GM19452 (cell line): ENCODE measurements at regions not wholly inside any gene's neighbourhood (a gene's known extent, or its start where the extent isn't known, plus 50 kb on each side); places are given as distances from the start of the nearest gene placed in this dataset.
"Not testable (repeated sequence)": the region's sequence is repeated elsewhere in the genome, so short reads cannot be mapped to it uniquely, and the experiment has no call there.

Source experiments
- ATAC-seq: cut with Tn5 transposase; IDR thresholded peaks from one replicate; pipeline ENCODE4 v1.9.1; 2021; ENCODE audit not compliant: unreplicated experiment

DNA sequence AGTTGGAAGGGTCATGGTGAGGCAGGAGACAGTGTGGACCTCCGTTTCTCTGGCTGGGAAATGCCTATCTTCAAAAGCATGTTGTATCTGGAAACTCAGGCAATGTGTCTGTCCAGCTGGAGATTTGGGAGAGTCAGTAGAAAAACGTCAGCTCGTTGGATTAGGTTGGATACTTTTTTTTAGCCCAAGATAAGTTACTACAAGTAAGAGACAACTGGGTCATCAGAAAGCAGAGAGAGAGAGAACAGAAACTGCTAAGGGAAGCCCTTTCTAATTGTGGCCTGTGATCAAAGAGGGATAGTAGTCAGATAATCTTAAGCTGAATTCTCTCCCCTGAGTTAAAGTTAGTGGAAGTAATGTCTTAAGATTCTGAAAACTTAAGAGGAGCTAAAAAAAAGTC is 78.9 kb upstream of the ZNF280D start:
- no peak for ATAC-seq

DNA sequence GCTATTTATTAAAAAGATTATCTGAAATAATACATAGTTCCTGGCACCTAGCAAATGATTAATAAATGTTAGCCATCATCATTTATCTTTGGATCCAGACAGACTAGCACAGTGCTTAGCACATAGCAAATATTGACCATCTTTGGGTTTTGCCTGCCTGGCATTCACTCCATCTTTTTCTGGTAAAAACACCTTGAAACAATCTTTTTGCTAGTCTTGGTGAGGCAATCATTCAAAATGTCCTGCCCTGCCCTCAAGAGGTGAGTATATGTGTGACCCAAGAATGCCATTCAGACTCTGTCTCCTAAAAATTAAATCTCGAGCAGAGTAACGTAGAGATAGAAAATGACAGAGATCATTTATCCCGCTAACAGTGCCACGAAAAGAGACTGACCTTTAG is 78.3 kb upstream of the ZNF280D start:
- ATAC-seq: no peak

DNA sequence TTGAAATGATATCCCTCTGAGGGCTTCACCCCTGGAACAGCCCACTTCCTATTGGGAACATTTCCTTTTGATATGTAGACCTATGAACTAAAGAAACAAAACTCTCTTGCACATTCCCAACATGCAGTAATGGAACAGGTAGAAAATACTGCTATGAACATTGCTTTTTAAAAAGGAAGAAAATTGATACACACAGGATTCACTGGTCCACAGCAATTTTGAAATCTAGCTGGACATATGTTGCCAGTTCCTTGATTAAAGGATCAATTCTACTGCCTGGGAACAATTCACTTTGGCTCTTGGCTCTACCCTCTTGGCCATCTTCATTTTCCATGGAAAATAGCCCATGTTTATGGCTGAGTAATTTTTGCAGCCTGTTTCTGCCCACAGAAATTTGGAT is 74.9 kb upstream of the ZNF280D start:
- no peak for ATAC-seq

DNA sequence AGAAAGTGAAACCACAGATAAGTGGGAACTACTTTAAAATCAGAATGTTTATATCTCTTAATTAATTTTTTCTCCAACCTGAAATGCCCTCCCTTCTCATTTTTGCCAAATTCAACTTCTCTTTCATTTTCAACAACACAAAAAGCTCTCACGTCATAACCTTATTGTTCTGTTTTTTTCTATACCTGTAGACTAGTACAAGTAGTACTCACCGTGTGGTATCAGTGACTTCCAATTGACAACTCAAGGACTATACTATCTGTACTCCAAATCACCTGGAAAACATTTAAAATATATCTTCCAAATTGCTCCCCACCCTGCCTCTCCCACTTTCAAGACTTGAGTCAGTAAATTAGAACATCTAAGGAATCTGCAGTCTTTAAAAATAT is 72.8 kb upstream of the ZNF280D start:
- ATAC-seq: no peak

DNA sequence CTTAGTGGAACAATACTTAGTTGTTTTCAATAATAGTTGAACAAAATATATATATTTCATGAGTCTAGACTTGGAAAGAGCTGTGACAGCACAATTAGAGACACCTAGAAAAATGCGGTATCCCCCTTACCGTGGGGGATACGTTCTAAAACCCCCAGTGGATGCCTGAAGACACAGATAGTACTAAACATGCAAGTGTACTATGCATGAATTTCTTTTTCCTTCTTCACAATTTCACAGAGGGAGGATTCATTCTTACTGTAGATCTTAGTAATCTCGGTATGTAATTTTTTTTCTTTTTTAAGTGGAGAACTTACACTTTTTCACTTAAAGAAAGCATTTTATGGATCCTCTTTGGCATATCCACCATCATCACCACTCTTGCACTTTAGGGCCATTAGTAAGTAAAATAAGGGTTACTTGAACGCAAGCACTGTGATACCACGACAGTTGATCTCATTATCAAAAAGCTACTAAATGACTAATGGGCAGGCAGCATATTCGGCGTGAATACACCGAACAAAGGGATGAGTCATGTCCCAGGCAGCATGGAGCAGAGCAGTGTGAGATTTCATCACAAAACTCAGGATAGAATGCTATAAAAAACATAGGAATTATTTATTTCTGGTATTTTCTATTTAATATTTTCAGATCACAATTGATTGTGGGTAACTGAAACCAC is 72.3 kb upstream of the ZNF280D start:
- ATAC-seq: no peak

DNA sequence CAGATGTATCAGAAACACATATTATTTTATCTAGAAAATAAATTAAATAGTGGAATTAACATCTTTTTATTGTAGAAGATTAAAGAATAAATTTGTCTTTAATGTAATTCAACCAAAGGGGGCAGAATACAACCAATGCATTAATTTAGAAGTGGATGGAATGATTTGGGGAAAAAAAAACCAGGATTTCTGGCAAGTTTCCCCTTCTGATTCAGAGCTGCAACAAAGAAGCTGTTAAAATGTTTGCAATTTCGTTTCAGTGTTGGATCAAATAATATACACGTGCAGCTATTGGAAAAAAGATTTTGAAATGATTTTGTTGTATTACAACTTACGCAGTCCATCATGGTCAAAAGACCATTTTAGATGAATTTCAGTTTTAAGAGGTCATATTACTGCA is 71.6 kb upstream of the ZNF280D start:
- ATAC-seq: no peak

DNA sequence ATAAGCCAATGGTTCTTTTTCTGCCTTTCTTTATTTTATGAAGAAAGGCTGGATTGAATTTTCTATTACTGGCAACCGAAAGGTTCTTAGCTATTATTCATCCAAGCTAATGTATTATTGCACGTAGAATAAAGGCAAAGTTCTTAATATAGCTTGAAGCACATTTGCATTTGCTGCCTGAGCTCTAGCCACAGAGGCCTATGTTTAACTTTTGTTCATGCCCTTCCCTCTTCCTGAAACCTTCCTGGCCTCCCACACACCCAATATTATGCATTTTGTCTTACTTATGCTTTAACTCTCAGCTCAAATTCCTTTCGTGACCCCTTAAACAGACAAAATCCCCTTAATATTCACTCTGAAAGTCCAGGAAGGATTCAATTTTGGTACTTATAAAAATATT is 71.0 kb upstream of the ZNF280D start:
- no peak for ATAC-seq

DNA sequence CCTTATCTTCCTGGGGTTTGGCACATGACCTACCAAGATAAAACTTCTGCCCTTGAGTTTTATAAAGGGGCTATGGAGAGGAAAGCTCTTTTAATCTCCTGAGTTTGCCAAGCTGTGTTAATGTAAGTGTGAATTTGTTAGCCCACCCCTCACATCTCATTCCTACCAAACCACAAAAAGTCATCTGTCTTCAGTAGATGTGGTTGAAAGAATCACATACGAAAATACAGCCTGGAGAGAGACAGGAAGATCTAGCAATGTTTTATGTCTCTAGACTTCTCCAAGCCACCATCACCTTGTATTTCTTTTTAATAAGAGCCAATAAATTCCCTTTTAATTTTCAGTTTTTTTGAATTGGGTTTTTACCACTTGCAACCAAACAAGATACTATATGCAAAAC is 68.9 kb upstream of the ZNF280D start:
- no peak for ATAC-seq

DNA sequence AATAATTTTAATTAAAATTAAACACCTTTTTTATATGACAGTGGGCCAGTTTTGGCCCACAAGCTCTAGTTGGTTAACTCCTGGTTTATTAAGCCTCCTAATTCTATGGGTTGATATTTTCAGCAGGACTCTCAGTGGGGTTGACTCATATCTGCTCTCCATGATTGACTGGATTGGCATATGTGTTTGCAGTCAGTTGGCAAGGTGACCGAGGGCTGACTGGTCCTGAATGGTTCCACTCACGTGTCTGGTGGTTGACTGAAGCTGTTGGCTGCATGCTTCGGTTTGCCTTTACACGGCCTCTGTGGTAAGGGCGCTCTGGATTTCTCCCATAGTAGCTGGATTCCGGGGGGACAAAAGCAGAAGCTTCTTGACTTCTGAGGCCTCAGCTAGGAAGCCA is 65.3 kb upstream of the ZNF280D start:
- ATAC-seq: no peak

DNA sequence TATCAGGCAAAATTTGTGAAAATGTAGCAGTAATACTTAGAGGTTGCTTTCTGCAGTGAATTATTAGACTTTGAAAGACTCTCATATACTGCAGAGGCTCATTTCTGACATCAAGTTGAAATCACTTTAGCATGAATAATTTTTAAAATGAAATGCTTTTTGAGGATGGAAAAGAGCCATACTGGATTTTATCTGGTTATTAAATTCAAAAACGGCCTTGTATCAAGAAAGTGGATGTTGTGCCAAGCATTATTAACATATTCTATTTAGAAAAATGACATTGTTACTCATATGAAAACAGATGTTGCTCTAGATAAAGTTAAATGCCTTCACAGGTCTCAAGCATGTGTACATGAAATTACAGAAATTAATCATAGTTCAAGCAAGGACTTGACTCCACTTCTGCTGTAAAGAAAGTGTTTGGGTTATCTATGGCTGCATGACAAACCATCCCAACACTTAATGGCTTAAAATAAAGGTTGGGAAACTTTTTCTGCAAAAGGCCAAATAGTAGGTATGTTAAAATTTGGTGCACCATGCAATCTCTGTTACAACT is 64.5 kb upstream of the ZNF280D start:
- no peak for ATAC-seq

DNA sequence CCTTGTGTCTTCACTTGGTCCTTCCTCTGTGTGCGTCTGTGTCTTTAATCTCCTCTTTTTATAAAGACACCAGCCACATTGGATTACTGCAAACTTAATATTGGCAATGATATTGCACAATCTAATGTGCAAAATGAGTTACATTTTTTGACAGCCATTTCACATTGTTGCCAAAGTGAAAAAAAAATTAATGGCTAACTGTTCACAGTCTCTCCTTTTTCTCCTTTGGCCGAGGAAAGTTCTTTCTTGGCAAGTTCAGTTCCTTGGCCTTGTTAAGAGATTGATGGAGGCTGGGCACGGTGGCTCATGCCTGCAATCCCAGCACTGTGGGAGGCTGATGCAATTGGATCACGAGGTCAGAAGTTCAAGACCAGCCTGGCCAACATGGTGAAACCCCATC is 62.2 kb upstream of the ZNF280D start:
- ATAC-seq: no peak

DNA sequence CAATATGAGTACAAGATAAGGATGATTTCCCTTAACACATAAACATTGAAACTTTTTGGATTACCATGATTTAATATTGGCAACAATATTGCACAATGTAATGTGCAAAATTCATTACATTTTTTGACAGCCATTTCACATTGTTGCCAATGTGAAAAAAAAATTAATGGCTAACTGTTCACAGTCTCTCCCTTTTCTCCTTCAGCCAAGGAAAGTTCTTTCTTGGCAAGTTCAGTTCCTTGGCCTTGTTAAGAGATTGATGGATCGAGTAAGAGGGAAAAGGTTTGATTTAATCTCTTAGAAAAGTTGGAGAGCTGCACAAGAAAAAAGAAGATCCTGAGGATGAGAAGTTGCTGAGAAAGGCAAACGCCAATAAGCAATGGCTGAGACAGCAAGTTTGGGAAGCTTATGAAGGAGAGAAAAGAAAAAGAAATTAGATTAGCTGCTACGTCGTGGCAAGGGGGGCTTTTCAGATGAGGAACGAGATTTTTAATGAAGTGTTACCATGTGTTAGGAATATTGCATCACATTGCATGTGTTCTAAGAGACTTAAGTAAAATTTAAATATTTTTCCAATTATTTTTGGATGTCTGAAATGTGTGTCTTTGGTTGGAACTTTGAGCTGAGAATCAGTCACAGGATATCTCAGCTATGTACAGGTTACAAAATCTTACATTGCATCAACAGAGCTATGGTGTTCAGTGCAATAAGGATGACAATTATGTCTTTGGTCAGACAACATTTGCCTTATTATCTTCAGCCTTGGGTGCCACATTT is 61.4 kb upstream of the ZNF280D start:
- no peak for ATAC-seq

DNA sequence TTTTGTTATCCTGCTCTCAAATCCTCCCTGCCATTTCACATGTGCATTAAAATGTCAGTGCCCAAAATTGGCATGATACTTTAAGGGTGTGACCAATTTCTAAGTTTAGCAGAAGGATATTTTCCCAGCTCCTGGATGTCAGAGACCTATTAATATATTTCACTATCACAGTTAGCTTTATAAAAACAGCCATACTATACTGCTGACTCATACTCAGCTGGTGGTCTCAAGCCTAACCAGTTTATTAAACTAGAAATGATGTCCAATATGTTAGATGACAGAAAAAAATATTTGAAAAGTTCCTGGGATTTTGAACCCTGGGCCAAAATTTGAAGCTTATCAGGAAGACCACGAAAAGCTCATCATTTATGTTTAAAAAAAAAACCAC is 60.9 kb upstream of the ZNF280D start:
- no peak for ATAC-seq

DNA sequence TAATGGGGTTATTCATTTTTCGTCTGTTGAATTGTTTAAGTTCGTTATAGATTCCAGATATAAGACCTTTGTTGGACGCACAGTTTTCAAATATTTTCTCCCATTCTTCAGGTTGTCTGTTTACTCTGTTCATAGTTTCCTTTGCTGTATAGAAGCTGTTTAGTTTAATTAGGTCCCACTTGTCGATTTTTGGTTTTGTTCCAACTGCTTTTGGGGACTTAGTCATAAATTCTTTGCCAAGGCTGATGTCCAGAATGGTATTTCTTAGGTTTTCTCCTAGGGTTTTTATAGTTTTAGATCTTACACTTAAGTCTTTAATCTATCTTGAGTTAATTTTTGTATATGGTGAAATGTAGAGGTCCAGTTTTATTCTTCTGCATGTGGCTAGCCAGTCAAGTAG is 58.9 kb upstream of the ZNF280D start:
- no peak for ATAC-seq

DNA sequence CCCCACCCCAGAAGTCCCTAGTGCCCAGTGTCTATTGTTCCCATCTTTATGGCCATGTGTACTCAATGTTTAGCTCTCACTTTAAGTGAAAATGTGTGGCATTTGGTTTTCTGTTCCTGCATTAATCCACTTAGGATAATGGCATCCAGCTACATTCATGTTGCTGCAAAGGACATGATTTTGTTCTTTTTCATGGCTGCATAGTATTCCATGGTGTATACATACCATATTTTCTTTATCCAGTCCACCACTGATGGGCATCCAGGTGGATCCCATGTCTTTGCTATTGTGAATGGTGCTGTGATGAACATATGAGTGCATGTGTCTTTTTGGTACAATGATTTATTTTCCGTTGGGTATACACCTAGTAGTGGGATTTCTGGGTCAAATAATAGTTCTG is 58.2 kb upstream of the ZNF280D start:
- ATAC-seq: not testable (repeated sequence)

DNA sequence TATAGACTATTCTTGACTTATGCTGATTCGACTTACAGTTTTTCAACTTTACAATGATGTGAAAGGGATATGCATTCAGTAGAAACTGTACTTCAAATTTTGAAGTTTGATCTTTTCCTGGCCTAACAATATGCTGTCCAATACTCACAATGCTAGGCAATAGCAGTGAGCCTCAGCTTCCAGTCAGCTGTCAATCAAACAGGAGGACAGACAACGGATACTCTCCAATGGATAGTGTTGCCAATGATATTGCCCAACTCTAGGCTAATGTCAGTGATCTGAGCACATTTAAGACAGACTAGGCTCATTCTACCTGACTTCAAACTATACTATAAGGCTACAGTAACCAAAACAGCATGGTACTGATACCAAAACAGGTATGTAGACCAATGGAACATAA is 55.0 kb upstream of the ZNF280D start:
- ATAC-seq: no peak

DNA sequence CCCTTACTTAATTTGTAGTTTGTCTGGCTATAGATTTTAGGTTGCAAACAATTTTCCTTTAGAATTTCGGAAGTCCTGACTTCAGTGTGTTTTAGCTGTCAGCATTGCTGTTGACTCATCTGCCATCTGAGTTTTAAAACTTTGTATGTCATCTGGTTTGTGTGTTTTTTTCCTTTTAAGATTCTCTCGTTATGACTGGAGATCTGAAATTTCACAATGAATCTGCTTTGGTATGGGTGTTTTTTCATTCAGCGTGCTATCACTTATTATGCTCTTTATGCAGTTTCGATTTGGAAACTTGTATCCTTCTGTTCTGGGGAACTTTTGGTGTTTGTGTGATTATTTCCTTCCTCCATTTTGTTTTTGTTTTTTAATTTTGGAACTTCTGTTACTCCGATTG is 53.7 kb upstream of the ZNF280D start:
- no peak for ATAC-seq

DNA sequence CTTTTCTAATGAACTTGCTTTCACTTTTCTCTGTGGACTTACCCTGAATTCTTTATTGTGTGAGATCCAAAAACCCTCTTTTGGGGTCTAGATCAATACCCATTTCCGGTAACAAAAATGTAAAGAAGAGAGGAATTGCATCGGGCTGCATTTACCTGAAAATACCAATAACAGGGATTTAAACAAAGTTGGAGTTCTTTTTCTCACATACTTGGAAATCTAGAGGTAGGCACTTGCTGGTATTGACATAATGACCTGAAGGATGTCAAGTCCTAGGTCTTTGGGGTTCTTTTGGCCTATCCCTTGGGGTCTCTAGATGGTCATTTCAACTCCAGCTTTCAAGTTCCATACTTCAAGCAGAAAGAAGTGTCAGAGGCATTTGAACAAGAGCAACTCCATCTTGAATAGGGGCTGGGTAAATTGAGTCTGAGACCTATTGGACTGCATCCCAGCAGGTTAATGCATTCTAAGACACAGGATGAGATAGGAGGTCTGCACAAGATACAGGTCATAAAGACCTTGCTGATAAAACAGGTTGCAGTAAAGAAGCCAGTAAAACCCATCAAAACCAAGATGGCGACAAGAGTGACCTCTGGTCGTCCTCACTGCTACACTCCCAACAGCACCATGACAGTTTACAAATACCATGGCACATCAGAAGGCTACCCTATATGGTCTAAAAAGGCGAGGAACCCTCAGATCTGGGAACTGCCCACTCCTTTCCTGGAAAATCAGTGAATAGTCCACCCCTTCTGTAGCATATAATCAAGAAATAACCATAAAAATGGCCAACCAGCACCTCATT is 50.8 kb upstream of the ZNF280D start:
- ATAC-seq: no peak

DNA sequence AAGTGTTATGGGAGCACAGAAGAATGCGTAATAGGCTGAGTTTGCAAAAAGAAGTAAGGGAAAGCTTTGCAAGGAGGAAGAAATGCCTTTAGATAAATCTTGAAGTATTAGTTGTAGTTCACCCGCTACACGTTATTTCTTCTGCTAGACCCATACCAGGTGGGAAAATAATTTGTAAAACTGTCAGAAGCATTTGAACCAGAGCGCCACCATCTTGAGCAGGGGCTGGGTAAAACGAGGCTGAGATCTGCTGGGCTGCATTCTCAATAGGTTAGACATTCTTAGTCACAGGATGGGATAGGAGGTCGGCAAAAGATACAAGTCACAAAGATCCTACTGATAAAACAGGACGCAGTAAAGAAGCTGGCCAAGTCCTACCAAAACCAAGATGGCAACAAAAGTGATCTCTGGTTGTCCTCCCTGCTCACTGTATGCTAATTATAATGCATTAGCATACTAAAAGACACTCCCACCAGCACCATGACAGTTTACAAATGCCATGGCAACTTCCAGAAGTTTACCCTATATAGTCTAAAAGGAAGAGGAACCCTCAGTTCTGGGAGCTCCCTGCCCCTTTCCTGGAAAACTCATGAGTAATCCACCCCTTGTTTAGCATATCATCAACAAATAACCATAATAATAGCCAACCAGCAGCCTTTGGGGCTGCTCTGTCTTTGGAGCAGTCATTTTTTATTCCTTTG is 50.0 kb upstream of the ZNF280D start:
- ATAC-seq: no peak
